Esophagus squamous epithelium (tissue), 5 donors: ENCODE measurements at regions not wholly inside any gene's neighbourhood (a gene's known extent, or its start where the extent isn't known, plus 50 kb on each side); places are given as distances from the start of the nearest gene placed in this dataset.

Experiments
- DNase-seq: peaks from one replicate; lab custom pipeline; 2025; lab: John Stamatoyannopoulos, UW
- H3K27ac ChIP-seq, 4 donors: fragments of 200-600 bp; sonication (generic); one replicate each; pipeline ENCODE4 v1.5.1; 2016 to 2019; ENCODE audit warnings: mild to moderate bottlenecking in 1 of 4
- H3K27me3 ChIP-seq, 4 donors: fragments of 200-600 bp; sonication (generic); 1 replicate in 3 of 4; 2 replicates in 1 of 4; pipeline versions ENCODE4 v1.5.1 to v1.6.0; 2017 to 2021; ENCODE audit warnings: antibody characterized with exemption in 1 of 4
- H3K36me3 ChIP-seq, 3 donors: fragments of 200-600 bp; sonication (generic); one replicate each; pipeline ENCODE4 v1.5.1; 2016 to 2019
- H3K4me1 ChIP-seq, 3 donors: fragments of 200-600 bp; sonication (generic); one replicate each; pipeline ENCODE4 v1.5.1; 2017 to 2019
- H3K4me3 ChIP-seq, 4 donors: fragments of 200-600 bp; sonication (generic); 1 replicate in 3 of 4; 2 replicates in 1 of 4; pipeline ENCODE4 v1.5.1; 2016 to 2019; ENCODE audit warnings: mild to moderate bottlenecking in 2 of 4, moderate library complexity in 1 of 4
- H3K9me3 ChIP-seq, 3 donors: fragments of 200-600 bp; sonication (generic); one replicate each; pipeline ENCODE4 v1.5.1; 2016 to 2019
- POLR2A ChIP-seq, 4 donors: fragments of 450-650 bp; IDR thresholded peaks; one replicate each; pipeline ENCODE4 v1.6.1; 2017; ENCODE audit warnings: antibody characterized with exemption in 4 of 4, mild to moderate bottlenecking in 4 of 4, moderate library complexity in 3 of 4
- WGBS, 2 donors: methylation state at CpG; one replicate each; pipeline ENCODE4 v1.1.5; 2018; 5-methylcytosine and 5-hydroxymethylcytosine counted together
- intact Hi-C: fragments of 100-400 bp; cut with DNase I; formaldehyde crosslinking; loops from one replicate; pipeline ENCODE4 v1.15.0; 2022
- TF ChIP-seq, protein P1 (sequence below), 6 experiments: fragments of 450-650 bp in 4 of 6; fragments of 200-600 bp in 2 of 6; sonication (generic) in 2 of 6; IDR thresholded peaks; one replicate each; pipeline ENCODE4 v1.5.1; 2016 to 2019; ENCODE audit warnings: antibody characterized with exemption in 6 of 6, mild to moderate bottlenecking in 4 of 6, moderate library complexity in 4 of 6
- donor health status: DM: yes; HTN: yes; CAD: no.

DNA sequence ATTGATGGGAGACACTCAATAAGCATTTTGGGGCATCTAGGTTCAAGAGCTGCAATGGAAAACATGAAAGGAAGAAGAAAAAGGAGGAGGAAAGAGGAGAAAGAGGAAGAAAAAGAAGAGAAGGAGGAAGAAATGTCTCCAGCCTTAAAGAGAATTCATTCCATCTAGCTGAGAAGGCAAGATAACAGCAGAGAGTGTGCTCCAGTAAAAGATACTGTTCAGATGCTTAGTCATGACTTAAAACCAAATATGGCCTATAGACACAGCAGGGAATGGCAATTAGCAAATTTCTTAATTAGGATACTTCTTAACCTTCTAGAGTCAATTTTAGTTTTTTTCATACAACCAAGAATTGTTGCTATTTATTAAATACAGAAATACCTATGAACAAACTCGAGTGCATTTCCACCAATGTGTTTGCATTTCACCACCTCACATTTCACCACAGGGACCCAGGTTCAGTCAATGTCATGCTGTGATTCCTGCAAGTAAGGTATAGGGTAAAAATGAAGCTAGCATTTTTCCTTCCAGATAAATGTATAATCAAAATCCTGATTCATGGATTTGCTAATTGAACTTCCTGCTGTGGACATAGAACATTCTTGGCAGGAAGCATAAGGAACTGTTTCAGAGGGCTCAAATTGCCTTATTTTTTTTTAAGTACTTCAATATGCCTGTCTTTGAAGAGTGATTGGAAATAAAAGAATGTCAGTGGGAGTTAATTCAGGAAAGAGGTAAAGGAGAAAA is 177.8 kb downstream of the RPS29 start:
- intact Hi-C loops = no loop called here

GRCh38 chr14:49405291-49405690 is 180.9 kb downstream of the RPS29 start:
- Histone ChIP-seq H3K36me3 (no peaks in the 10 kb centered on the region), H3K4me1 (no peaks in the 10 kb centered on the region), H3K27ac (no peak overlapping the region), H3K27me3 (no peaks in the 10 kb centered on the region), H3K9me3 (no peaks in the 10 kb centered on the region), H3K4me3 (no peak overlapping the region)
- TF ChIP-seq, protein P1, sequence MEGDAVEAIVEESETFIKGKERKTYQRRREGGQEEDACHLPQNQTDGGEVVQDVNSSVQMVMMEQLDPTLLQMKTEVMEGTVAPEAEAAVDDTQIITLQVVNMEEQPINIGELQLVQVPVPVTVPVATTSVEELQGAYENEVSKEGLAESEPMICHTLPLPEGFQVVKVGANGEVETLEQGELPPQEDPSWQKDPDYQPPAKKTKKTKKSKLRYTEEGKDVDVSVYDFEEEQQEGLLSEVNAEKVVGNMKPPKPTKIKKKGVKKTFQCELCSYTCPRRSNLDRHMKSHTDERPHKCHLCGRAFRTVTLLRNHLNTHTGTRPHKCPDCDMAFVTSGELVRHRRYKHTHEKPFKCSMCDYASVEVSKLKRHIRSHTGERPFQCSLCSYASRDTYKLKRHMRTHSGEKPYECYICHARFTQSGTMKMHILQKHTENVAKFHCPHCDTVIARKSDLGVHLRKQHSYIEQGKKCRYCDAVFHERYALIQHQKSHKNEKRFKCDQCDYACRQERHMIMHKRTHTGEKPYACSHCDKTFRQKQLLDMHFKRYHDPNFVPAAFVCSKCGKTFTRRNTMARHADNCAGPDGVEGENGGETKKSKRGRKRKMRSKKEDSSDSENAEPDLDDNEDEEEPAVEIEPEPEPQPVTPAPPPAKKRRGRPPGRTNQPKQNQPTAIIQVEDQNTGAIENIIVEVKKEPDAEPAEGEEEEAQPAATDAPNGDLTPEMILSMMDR (IDR thresholded peaks at IDR 0.05) = no peak
- no peak for TF ChIP-seq POLR2A (IDR thresholded peaks at IDR 0.05)
- no peak for DNase-seq
- WGBS, 2 donors = 35 to 52% methylated on average over 3 of the region's 3 CpGs
- intact Hi-C loops = no loop called here

More for the DNA sequence above, 177.8 kb downstream of the RPS29 start:
- Histone ChIP-seq H3K36me3 (no peaks in the 10 kb centered on the region), H3K27me3 (no peaks in the 10 kb centered on the region), H3K4me1 (no peaks in the 10 kb centered on the region), H3K4me3 (no peak overlapping the region), H3K27ac (no peak overlapping the region), H3K9me3 (no peaks in the 10 kb centered on the region)
- TF ChIP-seq POLR2A (IDR thresholded peaks at IDR 0.05) = no peak
- TF ChIP-seq, protein P1 (IDR thresholded peaks at IDR 0.05) = no peak
- 44% methylated on average over 1 of the region's 1 CpG for WGBS, 2 donors
- no peak for DNase-seq

DNA sequence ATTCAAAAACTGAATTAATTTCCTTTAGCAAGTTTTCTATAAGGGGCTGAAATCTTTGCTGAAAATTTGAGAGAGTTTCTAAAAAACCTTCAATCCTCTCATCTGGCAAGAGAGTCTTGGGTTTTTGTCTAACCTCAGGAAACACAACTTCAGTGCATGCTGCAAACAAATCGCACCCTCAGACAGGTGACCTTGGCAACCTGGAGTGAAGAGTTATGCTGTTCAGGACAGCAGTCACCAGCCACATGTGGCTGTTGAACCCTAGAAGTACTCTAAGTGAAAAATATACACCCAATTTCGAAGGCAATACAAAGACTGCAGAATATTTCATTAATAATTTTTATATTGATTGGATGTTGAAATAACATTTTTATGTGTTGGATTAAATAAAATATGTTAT is 184.8 kb downstream of the RPS29 start:
- no peaks in the 10 kb centered on the region for H3K36me3 ChIP-seq
- no peaks in the 10 kb centered on the region for H3K27me3 ChIP-seq
- H3K27ac ChIP-seq = no peak overlapping the region
- intact Hi-C loops = no loop called here
- WGBS, 2 donors = 57 to 59% methylated on average over 2 of the region's 2 CpGs
- H3K4me3 ChIP-seq = no peak overlapping the region
- no peaks in the 10 kb centered on the region for H3K9me3 ChIP-seq
- DNase-seq = no peak
- TF ChIP-seq, protein P1 (IDR thresholded peaks at IDR 0.05) = no peak
- no peak for TF ChIP-seq POLR2A (IDR thresholded peaks at IDR 0.05)
- H3K4me1 ChIP-seq = no peaks in the 10 kb centered on the region

GRCh38 chr14:49396801-49397200 is 189.4 kb downstream of the RPS29 start:
- TF ChIP-seq, protein P1 (IDR thresholded peaks at IDR 0.05) = no peak
- TF ChIP-seq POLR2A (IDR thresholded peaks at IDR 0.05) = no peak
- Histone ChIP-seq H3K9me3 (no peaks in the 10 kb centered on the region), H3K4me3 (no peak overlapping the region), H3K4me1 (no peaks in the 10 kb centered on the region), H3K27ac (no peak overlapping the region), H3K27me3 (no peaks in the 10 kb centered on the region), H3K36me3 (no peaks in the 10 kb centered on the region)
- intact Hi-C loops = no loop called here
- DNase-seq = no peak

DNA sequence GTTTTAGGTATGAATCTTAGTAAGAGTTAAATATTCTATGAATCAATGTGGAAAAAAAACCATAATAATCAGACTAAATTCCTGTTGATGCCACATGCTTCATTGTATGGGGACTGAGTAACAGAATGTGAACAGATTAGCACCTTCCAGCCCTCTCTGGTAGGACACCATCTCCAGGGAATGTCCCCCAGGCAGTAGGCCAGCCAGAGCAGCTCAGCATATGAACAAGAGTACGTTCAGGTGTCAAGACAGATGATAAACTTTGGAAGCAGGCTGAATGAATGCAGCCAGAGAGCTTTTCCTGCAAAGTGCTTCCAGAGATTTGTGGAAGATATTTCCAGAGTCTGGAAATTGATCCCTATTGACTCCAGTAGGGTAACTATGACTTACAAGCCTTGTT is 204.4 kb downstream of the RPS29 start:
- TF ChIP-seq, protein P1 (IDR thresholded peaks at IDR 0.05) = no peak
- no peak for TF ChIP-seq POLR2A (IDR thresholded peaks at IDR 0.05)
- no peak for DNase-seq
- 14 to 67% methylated on average over 1 of the region's 1 CpG for WGBS, 2 donors
- H3K4me3 ChIP-seq = no peak overlapping the region
- intact Hi-C loops = no loop called here
- no peaks in the 10 kb centered on the region for H3K9me3 ChIP-seq
- no peaks in the 10 kb centered on the region for H3K36me3 ChIP-seq
- no peaks in the 10 kb centered on the region for H3K4me1 ChIP-seq
- H3K27ac ChIP-seq = no peak overlapping the region
- H3K27me3 ChIP-seq = no peaks in the 10 kb centered on the region
